ENCODE measurements at regions not wholly inside any gene's neighbourhood (a gene's known extent, or its start where the extent isn't known, plus 50 kb on each side); places are given as distances from the start of the nearest gene placed in this dataset.
"Not testable (repeated sequence)": the region's sequence is repeated elsewhere in the genome, so short reads cannot be mapped to it uniquely, and the experiment has no call there.

GRCh38 chr6:167236239-167236571, 54.9 kb upstream of the UNC93A start:
- ChIA-PET POLR2A (no interaction called here), CTCF (no interaction called here)

DNA sequence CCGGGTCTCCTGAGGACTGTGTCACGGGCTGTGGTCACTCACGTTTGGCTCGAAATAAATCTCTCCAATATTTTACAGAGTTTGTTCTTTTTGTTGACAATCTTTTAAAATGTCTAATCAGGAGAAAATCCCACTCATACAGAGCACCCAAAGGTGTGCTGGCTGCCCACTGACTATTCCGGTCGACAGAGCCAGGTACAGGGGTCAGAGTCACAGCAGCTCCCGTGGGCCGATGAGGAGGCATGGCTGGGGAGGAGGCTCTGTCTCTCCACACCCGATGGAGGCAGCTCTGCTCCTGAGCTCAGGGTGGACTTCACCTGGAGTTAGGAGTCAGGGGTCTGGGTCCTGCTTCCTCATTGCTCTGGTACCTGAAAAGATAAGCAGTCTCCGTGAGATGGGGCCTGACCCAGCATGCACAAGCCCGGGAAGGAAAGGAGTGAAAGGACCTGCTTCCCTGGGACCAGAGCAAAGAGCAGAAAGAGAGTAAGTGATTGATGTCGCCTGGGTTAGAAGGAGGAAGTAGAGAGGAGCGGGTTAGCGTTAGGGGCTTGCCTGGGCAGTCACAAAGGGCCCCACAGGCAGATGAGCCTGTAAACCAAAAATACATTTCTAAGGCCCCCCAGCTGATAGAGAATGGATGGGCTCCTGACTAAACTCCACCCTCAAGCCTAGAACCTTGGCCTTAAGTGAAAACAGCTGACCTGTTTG, 53.5 kb upstream of the UNC93A start:
- DNase-seq (ENCODE audit: extremely low spot score) = no peak
- ChIA-PET CTCF (no interaction called here), POLR2A (no interaction called here)
- no peak for TF ChIP-seq FOXK2 (IDR thresholded peaks at IDR 0.05)
- no peak for TF ChIP-seq CTBP1 (IDR thresholded peaks at IDR 0.05; ENCODE audit: borderline replicate concordance)
- TF ChIP-seq L3MBTL2 (conservative IDR thresholded peaks at IDR 0.05) = no peak
- TF ChIP-seq TARDBP (IDR thresholded peaks at IDR 0.05) = no peak
- TF ChIP-seq, protein P1, sequence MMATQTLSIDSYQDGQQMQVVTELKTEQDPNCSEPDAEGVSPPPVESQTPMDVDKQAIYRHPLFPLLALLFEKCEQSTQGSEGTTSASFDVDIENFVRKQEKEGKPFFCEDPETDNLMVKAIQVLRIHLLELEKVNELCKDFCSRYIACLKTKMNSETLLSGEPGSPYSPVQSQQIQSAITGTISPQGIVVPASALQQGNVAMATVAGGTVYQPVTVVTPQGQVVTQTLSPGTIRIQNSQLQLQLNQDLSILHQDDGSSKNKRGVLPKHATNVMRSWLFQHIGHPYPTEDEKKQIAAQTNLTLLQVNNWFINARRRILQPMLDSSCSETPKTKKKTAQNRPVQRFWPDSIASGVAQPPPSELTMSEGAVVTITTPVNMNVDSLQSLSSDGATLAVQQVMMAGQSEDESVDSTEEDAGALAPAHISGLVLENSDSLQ (IDR thresholded peaks at IDR 0.05) = no peak
- TF ChIP-seq FOXM1 (IDR thresholded peaks at IDR 0.05; ENCODE audit: borderline replicate concordance) = no peak
- no peak for TF ChIP-seq ARNT (IDR thresholded peaks at IDR 0.05)
- no peak for TF ChIP-seq ELF4 (IDR thresholded peaks at IDR 0.05)
- TF ChIP-seq HDGF (IDR thresholded peaks at IDR 0.05; ENCODE audit: borderline replicate concordance) = no peak
- TF ChIP-seq LEF1 (IDR thresholded peaks at IDR 0.05; ENCODE audit: borderline replicate concordance) = no peak
- no peak for TF ChIP-seq SP1 (IDR thresholded peaks at IDR 0.05)
- TF ChIP-seq FOXA1 (IDR thresholded peaks at IDR 0.05) = no peak
- no peak for TF ChIP-seq SUZ12 (IDR thresholded peaks at IDR 0.05)
- TF ChIP-seq BHLHE40 (IDR thresholded peaks at IDR 0.05; ENCODE audit: borderline replicate concordance) = no peak
- no peak for TF ChIP-seq NFRKB (IDR thresholded peaks at IDR 0.05)
- no peak for TF ChIP-seq ZNF384 (IDR thresholded peaks at IDR 0.05)

More at GRCh38 chr6:167236239-167236571, 54.9 kb upstream of the UNC93A start:
- DNase-seq (ENCODE audit: extremely low spot score) = no peak
- TF ChIP-seq FOXA1 (IDR thresholded peaks at IDR 0.05) = no peak

GRCh38 chr6:167238146-167238693, 52.9 kb upstream of the UNC93A start:
- CTCF ChIA-PET = no interaction called here
- TF ChIP-seq, protein P1 (IDR thresholded peaks at IDR 0.05) = peak; percentile 19; the same call in 1 of the 2 replicates
- TF ChIP-seq ARNT (IDR thresholded peaks at IDR 0.05) = no peak
- DNase-seq (ENCODE audit: extremely low spot score) = no peak
- POLR2A ChIA-PET = no interaction called here

GRCh38 chr6:167238694-167239467, 52.2 kb upstream of the UNC93A start:
- no peak for DNase-seq (ENCODE audit: extremely low spot score)
- ChIA-PET CTCF (no interaction called here), POLR2A (no interaction called here)
- no peak for TF ChIP-seq FOXK2 (IDR thresholded peaks at IDR 0.05)
- no peak for TF ChIP-seq L3MBTL2 (conservative IDR thresholded peaks at IDR 0.05)
- TF ChIP-seq TARDBP (IDR thresholded peaks at IDR 0.05) = no peak
- no peak for TF ChIP-seq CTBP1 (IDR thresholded peaks at IDR 0.05; ENCODE audit: borderline replicate concordance)
- TF ChIP-seq LEF1 (IDR thresholded peaks at IDR 0.05; ENCODE audit: borderline replicate concordance) = no peak
- TF ChIP-seq, protein P1 (IDR thresholded peaks at IDR 0.05) = no peak
- no peak for TF ChIP-seq HDGF (IDR thresholded peaks at IDR 0.05; ENCODE audit: borderline replicate concordance)
- TF ChIP-seq ARNT (IDR thresholded peaks at IDR 0.05) = no peak
- TF ChIP-seq ELF4 (IDR thresholded peaks at IDR 0.05) = no peak
- no peak for TF ChIP-seq SUZ12 (IDR thresholded peaks at IDR 0.05)

DNA sequence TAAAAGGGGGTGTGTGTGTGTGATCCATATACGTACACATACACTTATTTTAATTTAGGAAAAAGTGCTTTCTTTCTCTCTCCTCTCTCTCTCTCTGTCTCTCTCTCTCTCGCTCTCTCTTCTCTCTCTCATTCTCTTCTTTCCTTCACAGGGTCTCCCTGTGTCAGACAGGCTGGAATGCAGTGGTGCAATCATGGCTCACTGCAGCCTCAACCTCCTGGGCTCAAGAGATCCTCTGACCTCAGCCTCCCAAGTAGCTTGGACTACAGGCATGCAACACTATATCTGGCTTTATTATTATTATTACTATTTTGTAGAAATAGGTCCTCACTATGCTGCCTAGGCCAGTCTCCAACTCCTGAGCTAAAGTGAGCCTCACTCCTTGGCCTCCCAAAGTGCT, 51.6 kb upstream of the UNC93A start:
- POLR2A ChIA-PET; DNase-seq (ENCODE audit: extremely low spot score); CTCF ChIA-PET: not testable (repeated sequence)

DNA sequence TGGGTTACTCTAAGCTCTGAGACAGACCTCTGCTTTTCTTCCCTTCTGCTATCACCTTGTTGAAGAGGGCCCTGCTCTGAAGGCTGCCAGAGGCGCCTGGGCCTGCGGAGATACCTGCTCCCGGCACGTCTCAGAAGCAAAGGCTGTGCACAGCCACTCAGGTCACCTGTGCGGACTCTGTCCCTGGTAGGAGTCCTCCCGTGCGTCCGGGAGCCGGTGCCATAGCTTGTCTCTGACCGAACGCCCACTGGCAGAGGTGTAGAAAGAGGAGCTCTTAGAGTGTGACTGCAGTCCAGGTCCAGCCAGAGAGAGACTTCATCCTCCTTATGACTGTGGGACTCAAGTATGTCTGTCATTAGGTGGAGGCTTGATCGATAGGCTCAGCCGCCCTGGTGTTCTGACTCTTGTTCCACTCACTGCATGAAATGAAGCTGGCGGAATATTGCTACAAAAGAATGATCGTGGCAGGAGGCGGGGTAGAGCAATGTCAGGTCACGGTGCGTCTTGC, 51.0 kb upstream of the UNC93A start:
- ChIA-PET CTCF (no interaction called here), POLR2A (no interaction called here)
- no peak for DNase-seq (ENCODE audit: extremely low spot score)
- TF ChIP-seq LEF1 (IDR thresholded peaks at IDR 0.05; ENCODE audit: borderline replicate concordance) = no peak
